GM19452 (cell line): ENCODE measurements at regions not wholly inside any gene's neighbourhood (a gene's known extent, or its start where the extent isn't known, plus 50 kb on each side); places are given as distances from the start of the nearest gene placed in this dataset.
"Not testable (repeated sequence)": the region's sequence is repeated elsewhere in the genome, so short reads cannot be mapped to it uniquely, and the experiment has no call there.

Experiments
- ATAC-seq: cut with Tn5 transposase; IDR thresholded peaks from one replicate; pipeline ENCODE4 v1.9.1; 2021; ENCODE audit not compliant: unreplicated experiment

GRCh38 chr6:28794175-28795002 is 129.4 kb downstream of the TRIM27 start:
- ATAC-seq: no peak

- ATAC-seq: not testable (repeated sequence)
Observed at GRCh38 chr6:28800647-28801046, 123.1 kb downstream of the TRIM27 start.

- ATAC-seq: no peak
Observed at GRCh38 chr6:28802417-28803336, 121.1 kb downstream of the TRIM27 start.

GRCh38 chr6:28803337-28803709 is 120.5 kb downstream of the TRIM27 start:
- ATAC-seq: no peak

- no peak for ATAC-seq
Observed at GRCh38 chr6:28807682-28808280, 116.0 kb downstream of the TRIM27 start.

GRCh38 chr6:28808383-28808782 is 115.4 kb downstream of the TRIM27 start:
- ATAC-seq: no peak

GRCh38 chr6:28809947-28810658 is 113.7 kb downstream of the TRIM27 start:
- no peak for ATAC-seq

- no peak for ATAC-seq
Observed at GRCh38 chr6:28810659-28811053, 113.1 kb downstream of the TRIM27 start.

- no peak for ATAC-seq
Observed at GRCh38 chr6:28811873-28812272, 111.9 kb downstream of the TRIM27 start.

GRCh38 chr6:28812778-28813569 is 110.8 kb downstream of the TRIM27 start:
- no peak for ATAC-seq

- ATAC-seq: no peak
Observed at GRCh38 chr6:28814032-28814976, 109.5 kb downstream of the TRIM27 start.

GRCh38 chr6:28816339-28816908 is 107.4 kb downstream of the TRIM27 start:
- no peak for ATAC-seq

- no peak for ATAC-seq
Observed at GRCh38 chr6:28816909-28817807, 106.6 kb downstream of the TRIM27 start.

GRCh38 chr6:28817808-28818145 is 106.0 kb downstream of the TRIM27 start:
- ATAC-seq: no peak

GRCh38 chr6:28824793-28825731 is 98.7 kb downstream of the TRIM27 start:
- ATAC-seq: no peak

- no peak for ATAC-seq
Observed at GRCh38 chr6:28825732-28826293, 98.0 kb downstream of the TRIM27 start.
